ENCODE measurements at regions not wholly inside any gene's neighbourhood (a gene's known extent, or its start where the extent isn't known, plus 50 kb on each side); places are given as distances from the start of the nearest gene placed in this dataset.

GRCh38 chr12:5230861-5231260 lies 187.2 kb downstream of the KCNA5 start:
- no peak for DNase-seq

- no peak for DNase-seq
These were observed 188.6 kb downstream of the KCNA5 start for GRCh38 chr12:5232291-5232690.

GRCh38 chr12:5232826-5233500 lies 189.3 kb downstream of the KCNA5 start:
- no peak for DNase-seq

- no peak for DNase-seq
These were observed 192.5 kb downstream of the KCNA5 start for GRCh38 chr12:5236022-5236640.

- no peak for DNase-seq
These were observed 189.5 kb upstream of the NTF3 start for GRCh38 chr12:5242440-5242839.

GRCh38 chr12:5243014-5243413 lies 188.9 kb upstream of the NTF3 start:
- no peak for DNase-seq

GRCh38 chr12:5244513-5244972 lies 187.4 kb upstream of the NTF3 start:
- DNase-seq = no peak

- no peak for DNase-seq
These were observed 185.7 kb upstream of the NTF3 start for GRCh38 chr12:5246196-5246595.

GRCh38 chr12:5247144-5247543 lies 184.8 kb upstream of the NTF3 start:
- DNase-seq = no peak

GRCh38 chr12:5248230-5248629 lies 183.7 kb upstream of the NTF3 start:
- DNase-seq = no peak

- DNase-seq = no peak
These were observed 182.8 kb upstream of the NTF3 start for GRCh38 chr12:5248999-5249526.

- no peak for DNase-seq
These were observed 180.8 kb upstream of the NTF3 start for GRCh38 chr12:5251092-5251491.

- DNase-seq = no peak
These were observed 180.1 kb upstream of the NTF3 start for GRCh38 chr12:5251786-5252185.

- DNase-seq = no peak
These were observed 177.2 kb upstream of the NTF3 start for GRCh38 chr12:5254703-5255102.

GRCh38 chr12:5257763-5258495 lies 174.0 kb upstream of the NTF3 start:
- DNase-seq = no peak

- no peak for DNase-seq
These were observed 173.4 kb upstream of the NTF3 start for GRCh38 chr12:5258498-5258897.

GRCh38 chr12:5258926-5259325 lies 173.0 kb upstream of the NTF3 start:
- DNase-seq = no peak

GRCh38 chr12:5259523-5259922 lies 172.4 kb upstream of the NTF3 start:
- DNase-seq = no peak

GRCh38 chr12:5260086-5260485 lies 171.8 kb upstream of the NTF3 start:
- no peak for DNase-seq

- no peak for DNase-seq
These were observed 171.3 kb upstream of the NTF3 start for GRCh38 chr12:5260591-5261086.

- no peak for DNase-seq
These were observed 169.5 kb upstream of the NTF3 start for GRCh38 chr12:5262450-5262849.

- DNase-seq = no peak
These were observed 169.0 kb upstream of the NTF3 start for GRCh38 chr12:5262885-5263284.

- DNase-seq = peak in 1 of 2 experiments; percentile 1
These were observed 167.9 kb upstream of the NTF3 start for GRCh38 chr12:5264006-5264405.

Measured in NCI-H524 (cell line).